B cell (primary cell): ENCODE measurements at regions not wholly inside any gene's neighbourhood (a gene's known extent, or its start where the extent isn't known, plus 50 kb on each side); places are given as distances from the start of the nearest gene placed in this dataset.

Experiments
- EZH2 ChIP-seq: IDR thresholded peaks from 2 replicates; pipeline ENCODE4 v1.6.1; 2012; ENCODE audit warnings: borderline replicate concordance, low read depth, mild to moderate bottlenecking, moderate library complexity, low read length; ENCODE audit not compliant: insufficient read depth, poor library complexity, severe bottlenecking
- TF ChIP-seq, protein P1 (sequence below): fragments of 200-600 bp; IDR thresholded peaks from one replicate; pipeline ENCODE4 v1.8.0; 2022; ENCODE audit warnings: antibody characterized with exemption, mild to moderate bottlenecking

DNA sequence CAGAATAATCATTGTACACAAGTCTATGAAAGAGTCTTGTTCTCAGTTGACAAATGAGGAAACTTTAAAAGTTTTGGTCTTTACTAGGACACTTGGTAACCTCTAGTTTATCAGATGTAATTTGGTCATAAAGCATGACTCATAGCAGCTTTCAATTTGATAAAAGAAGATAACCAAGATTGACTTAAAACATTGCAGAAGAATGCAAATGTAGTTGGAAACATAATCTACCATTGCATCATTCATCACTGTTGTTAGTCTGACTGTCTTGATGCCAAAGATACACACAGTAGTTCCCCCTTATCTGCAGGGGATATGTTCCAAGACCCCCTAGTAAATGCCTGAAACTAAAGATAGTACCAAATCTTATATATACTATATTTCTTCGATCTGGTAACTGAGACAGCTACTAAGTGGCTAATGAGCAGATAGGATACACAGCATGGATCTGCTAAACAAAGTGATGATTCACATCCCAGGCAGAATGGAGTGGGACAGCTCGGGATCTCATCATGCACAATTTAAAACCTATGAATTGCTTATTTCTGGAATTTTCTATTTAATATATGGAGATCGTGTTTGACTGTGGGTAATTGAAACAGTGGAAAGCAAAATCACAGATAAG is 131.4 kb upstream of the CCDC68 start:
- TF ChIP-seq, protein P1, sequence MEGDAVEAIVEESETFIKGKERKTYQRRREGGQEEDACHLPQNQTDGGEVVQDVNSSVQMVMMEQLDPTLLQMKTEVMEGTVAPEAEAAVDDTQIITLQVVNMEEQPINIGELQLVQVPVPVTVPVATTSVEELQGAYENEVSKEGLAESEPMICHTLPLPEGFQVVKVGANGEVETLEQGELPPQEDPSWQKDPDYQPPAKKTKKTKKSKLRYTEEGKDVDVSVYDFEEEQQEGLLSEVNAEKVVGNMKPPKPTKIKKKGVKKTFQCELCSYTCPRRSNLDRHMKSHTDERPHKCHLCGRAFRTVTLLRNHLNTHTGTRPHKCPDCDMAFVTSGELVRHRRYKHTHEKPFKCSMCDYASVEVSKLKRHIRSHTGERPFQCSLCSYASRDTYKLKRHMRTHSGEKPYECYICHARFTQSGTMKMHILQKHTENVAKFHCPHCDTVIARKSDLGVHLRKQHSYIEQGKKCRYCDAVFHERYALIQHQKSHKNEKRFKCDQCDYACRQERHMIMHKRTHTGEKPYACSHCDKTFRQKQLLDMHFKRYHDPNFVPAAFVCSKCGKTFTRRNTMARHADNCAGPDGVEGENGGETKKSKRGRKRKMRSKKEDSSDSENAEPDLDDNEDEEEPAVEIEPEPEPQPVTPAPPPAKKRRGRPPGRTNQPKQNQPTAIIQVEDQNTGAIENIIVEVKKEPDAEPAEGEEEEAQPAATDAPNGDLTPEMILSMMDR, result no peak
- no peak for TF ChIP-seq EZH2
